Pulmonary artery endothelial cell (primary cell): ENCODE measurements at regions not wholly inside any gene's neighbourhood (a gene's known extent, or its start where the extent isn't known, plus 50 kb on each side); places are given as distances from the start of the nearest gene placed in this dataset.
A peak's percentile ranks its signal among the peaks of the same experiment; 100 is the strongest.
"Not testable (repeated sequence)": the region's sequence is repeated elsewhere in the genome, so short reads cannot be mapped to it uniquely, and the experiment has no call there.

ENCODE experiments used
- DNase-seq: peaks from one replicate; pipeline ENCODE4 v3.0.0-alpha.2; 2011; ENCODE audit warnings: low read depth, low spot score

GRCh38 chr13:97719736-97720135, 233.7 kb upstream of the IPO5 start:
- DNase-seq: no peak

GRCh38 chr13:97720896-97721295, 232.6 kb upstream of the IPO5 start:
- no peak for DNase-seq

- no peak for DNase-seq
These were observed 229.8 kb upstream of the IPO5 start for GRCh38 chr13:97723655-97724054.

GRCh38 chr13:97724450-97724849, 229.0 kb upstream of the IPO5 start:
- no peak for DNase-seq

GRCh38 chr13:97726664-97727280, 226.7 kb upstream of the IPO5 start:
- DNase-seq: no peak

- DNase-seq: no peak
These were observed 225.5 kb upstream of the IPO5 start for GRCh38 chr13:97727991-97728390.

GRCh38 chr13:97736436-97736835, 217.0 kb upstream of the IPO5 start:
- DNase-seq: no peak

- no peak for DNase-seq
These were observed 211.4 kb upstream of the IPO5 start for GRCh38 chr13:97742084-97742483.

GRCh38 chr13:97743938-97744337, 209.5 kb upstream of the IPO5 start:
- DNase-seq: no peak

- no peak for DNase-seq
These were observed 206.8 kb upstream of the IPO5 start for GRCh38 chr13:97746649-97747048.

- no peak for DNase-seq
These were observed 204.3 kb upstream of the IPO5 start for GRCh38 chr13:97749174-97749573.

GRCh38 chr13:97751477-97751876, 202.0 kb upstream of the IPO5 start:
- no peak for DNase-seq

GRCh38 chr13:97752961-97753668, 200.4 kb upstream of the IPO5 start:
- no peak for DNase-seq

- no peak for DNase-seq
These were observed 199.4 kb upstream of the IPO5 start for GRCh38 chr13:97753942-97754670.

- DNase-seq: no peak
These were observed 195.7 kb upstream of the IPO5 start for GRCh38 chr13:97757807-97758206.

- no peak for DNase-seq
These were observed 195.2 kb upstream of the IPO5 start for GRCh38 chr13:97758317-97758716.

GRCh38 chr13:97761796-97762540, 191.5 kb upstream of the IPO5 start:
- DNase-seq: peak; percentile 4

- DNase-seq: no peak
These were observed 186.7 kb upstream of the IPO5 start for GRCh38 chr13:97766749-97767148.

- DNase-seq: no peak
These were observed 185.3 kb upstream of the IPO5 start for GRCh38 chr13:97768134-97768533.

- not testable (repeated sequence) for DNase-seq
These were observed 183.2 kb upstream of the IPO5 start for GRCh38 chr13:97770231-97770630.

- DNase-seq: not testable (repeated sequence)
These were observed 181.0 kb upstream of the IPO5 start for GRCh38 chr13:97772466-97772865.
